ENCODE measurements at regions not wholly inside any gene's neighbourhood (a gene's known extent, or its start where the extent isn't known, plus 50 kb on each side); places are given as distances from the start of the nearest gene placed in this dataset.
"Not testable (repeated sequence)": the region's sequence is repeated elsewhere in the genome, so short reads cannot be mapped to it uniquely, and the experiment has no call there.

GRCh38 chr3:181333394-181333793 lies 343.9 kb upstream of the DNAJC19 start:
- no peak for DNase-seq (ENCODE audit: low spot score)

- DNase-seq (ENCODE audit: low spot score), result no peak
Measured at GRCh38 chr3:181330821-181331563, 341.5 kb upstream of the DNAJC19 start.

GRCh38 chr3:181330257-181330656 lies 340.7 kb upstream of the DNAJC19 start:
- no peak for DNase-seq (ENCODE audit: low spot score)

- peak; percentile 31 for DNase-seq (ENCODE audit: low spot score)
Measured at GRCh38 chr3:181329024-181329423, 339.5 kb upstream of the DNAJC19 start.

GRCh38 chr3:181328346-181328745 lies 338.8 kb upstream of the DNAJC19 start:
- no peak for DNase-seq (ENCODE audit: low spot score)

GRCh38 chr3:181327349-181327748 lies 337.8 kb upstream of the DNAJC19 start:
- no peak for DNase-seq (ENCODE audit: low spot score)

GRCh38 chr3:181326637-181327223 lies 337.2 kb upstream of the DNAJC19 start:
- peak; percentile 56 for DNase-seq (ENCODE audit: low spot score)

- DNase-seq (ENCODE audit: low spot score), result not testable (repeated sequence)
Measured at GRCh38 chr3:181324516-181324915, 335.0 kb upstream of the DNAJC19 start.

GRCh38 chr3:181318321-181318720 lies 328.8 kb upstream of the DNAJC19 start:
- DNase-seq (ENCODE audit: low spot score), result no peak

- no peak for DNase-seq (ENCODE audit: low spot score)
Measured at GRCh38 chr3:181317508-181317907, 328.0 kb upstream of the DNAJC19 start.

- DNase-seq (ENCODE audit: low spot score), result peak; percentile 48
Measured at GRCh38 chr3:181316482-181316881, 326.9 kb upstream of the DNAJC19 start.

- no peak for DNase-seq (ENCODE audit: low spot score)
Measured at GRCh38 chr3:181313335-181313734, 323.8 kb upstream of the DNAJC19 start.

GRCh38 chr3:181311186-181311585 lies 321.6 kb upstream of the DNAJC19 start:
- no peak for DNase-seq (ENCODE audit: low spot score)

- DNase-seq (ENCODE audit: low spot score), result no peak
Measured at GRCh38 chr3:181302960-181303359, 313.4 kb upstream of the DNAJC19 start.

GRCh38 chr3:181300033-181300432 lies 310.5 kb upstream of the DNAJC19 start:
- DNase-seq (ENCODE audit: low spot score), result no peak

- no peak for DNase-seq (ENCODE audit: low spot score)
Measured at GRCh38 chr3:181298421-181298820, 308.9 kb upstream of the DNAJC19 start.

- no peak for DNase-seq (ENCODE audit: low spot score)
Measured at GRCh38 chr3:181292984-181293383, 303.4 kb upstream of the DNAJC19 start.

- DNase-seq (ENCODE audit: low spot score), result no peak
Measured at GRCh38 chr3:181290941-181291340, 301.4 kb upstream of the DNAJC19 start.

- DNase-seq (ENCODE audit: low spot score), result no peak
Measured at GRCh38 chr3:181289306-181289705, 299.8 kb upstream of the DNAJC19 start.

GRCh38 chr3:181288145-181288544 lies 298.6 kb upstream of the DNAJC19 start:
- no peak for DNase-seq (ENCODE audit: low spot score)

GRCh38 chr3:181279239-181279565 lies 289.7 kb upstream of the DNAJC19 start:
- no peak for DNase-seq (ENCODE audit: low spot score)

- no peak for DNase-seq (ENCODE audit: low spot score)
Measured at GRCh38 chr3:181278468-181279238, 289.1 kb upstream of the DNAJC19 start.

GRCh38 chr3:181276358-181276896 lies 286.9 kb upstream of the DNAJC19 start:
- DNase-seq (ENCODE audit: low spot score), result no peak

Measured in HT-29 (cell line).